Rectal smooth muscle tissue (tissue), 1 donor: ENCODE measurements at regions not wholly inside any gene's neighbourhood (a gene's known extent, or its start where the extent isn't known, plus 50 kb on each side); places are given as distances from the start of the nearest gene placed in this dataset.

ENCODE experiments used
- H3K27ac ChIP-seq: one replicate; pipeline ENCODE4 v1.7.0; 2013; ENCODE audit warnings: low read depth, low read length, inconsistent platforms
- H3K27me3 ChIP-seq: one replicate; pipeline ENCODE4 v1.7.0; 2013; ENCODE audit warnings: low read length; ENCODE audit not compliant: control insufficient read depth, insufficient read depth
- H3K36me3 ChIP-seq: one replicate; pipeline ENCODE4 v1.7.0; 2013; ENCODE audit warnings: low read length; ENCODE audit not compliant: control insufficient read depth, insufficient read depth
- H3K4me1 ChIP-seq: one replicate; pipeline ENCODE4 v1.7.0; 2013; ENCODE audit warnings: low read length; ENCODE audit not compliant: control insufficient read depth, insufficient read depth
- H3K4me3 ChIP-seq: one replicate; pipeline ENCODE4 v1.7.0; 2013; ENCODE audit warnings: low read length
- H3K9ac ChIP-seq: one replicate; pipeline ENCODE4 v1.7.0; 2013; ENCODE audit warnings: low read length

DNA sequence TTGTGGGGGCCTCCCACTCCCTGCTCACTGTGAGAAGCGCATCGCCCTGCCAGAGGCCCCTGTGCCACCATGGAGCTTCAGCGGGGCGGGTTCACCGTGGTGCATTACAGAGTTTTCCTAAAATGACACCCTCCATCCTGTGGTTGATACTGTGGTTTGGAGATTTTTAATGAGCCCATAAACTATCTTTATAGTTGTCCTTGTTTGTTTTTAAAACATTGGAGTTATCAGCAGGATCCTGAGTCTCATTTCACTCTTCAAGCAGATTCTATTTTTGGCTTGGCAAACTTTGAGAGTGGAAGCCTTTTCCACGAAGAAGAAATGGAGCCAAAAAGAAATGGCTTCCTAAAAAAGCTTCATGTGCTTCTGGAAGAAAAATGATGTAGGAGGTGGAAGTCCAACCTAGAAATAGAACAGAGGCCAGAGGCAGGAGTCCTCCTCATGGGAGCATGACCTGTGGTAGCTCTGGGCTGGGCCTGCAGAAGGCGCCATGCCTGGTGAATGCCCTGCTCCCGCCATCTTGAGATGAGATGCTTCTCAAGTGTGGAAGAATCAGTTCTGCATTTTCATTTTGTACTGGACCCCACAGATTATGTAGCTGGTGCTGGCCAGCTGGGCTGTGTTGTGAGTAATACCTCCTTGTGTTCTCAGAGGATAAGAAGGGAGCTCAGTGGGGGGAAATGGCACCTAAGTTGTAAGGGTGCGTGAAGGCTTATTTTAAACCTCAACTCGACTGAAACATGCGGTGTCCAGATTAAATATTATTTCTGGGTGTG lies 79.0 kb upstream of the RAI14 start:
- no peak overlapping the region for H3K27ac ChIP-seq
- H3K9ac ChIP-seq, result no peak overlapping the region
- no peaks in the 10 kb centered on the region for H3K4me1 ChIP-seq
- H3K4me3 ChIP-seq, result no peak overlapping the region
- H3K36me3 ChIP-seq, result no peaks in the 10 kb centered on the region
- no peaks in the 10 kb centered on the region for H3K27me3 ChIP-seq

DNA sequence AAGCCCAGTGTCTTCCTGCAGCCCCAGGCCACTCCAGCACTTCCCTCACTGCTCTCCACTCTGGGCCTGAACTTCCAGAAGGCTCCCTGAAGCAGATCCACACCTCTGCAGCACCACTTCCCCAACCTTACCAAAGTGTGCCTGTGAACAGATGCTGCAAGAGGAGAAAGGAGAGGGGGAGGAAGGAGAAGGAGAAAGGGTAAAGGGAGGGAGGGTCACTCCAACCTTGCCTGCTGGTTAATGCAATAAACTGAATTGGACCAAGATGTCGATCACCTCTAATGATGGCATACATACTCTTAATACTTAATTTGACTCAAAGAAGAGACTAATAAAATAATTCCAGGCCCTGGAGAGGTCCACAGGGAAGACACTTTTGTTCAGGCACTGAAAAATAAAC lies 77.2 kb upstream of the RAI14 start:
- Histone ChIP-seq H3K27me3 (no peaks in the 10 kb centered on the region), H3K9ac (no peak overlapping the region), H3K36me3 (no peaks in the 10 kb centered on the region), H3K4me1 (no peaks in the 10 kb centered on the region), H3K4me3 (no peak overlapping the region), H3K27ac (no peak overlapping the region)

- Histone ChIP-seq H3K36me3 (no peaks in the 10 kb centered on the region), H3K4me1 (no peaks in the 10 kb centered on the region), H3K4me3 (no peak overlapping the region), H3K27ac (no peak overlapping the region), H3K9ac (no peak overlapping the region), H3K27me3 (no peaks in the 10 kb centered on the region)
Measured at GRCh38 chr5:34580983-34581382, 75.1 kb upstream of the RAI14 start.

GRCh38 chr5:34582371-34582770 lies 73.8 kb upstream of the RAI14 start:
- Histone ChIP-seq H3K4me1 (no peaks in the 10 kb centered on the region), H3K27ac (no peak overlapping the region), H3K9ac (no peak overlapping the region), H3K4me3 (no peak overlapping the region), H3K27me3 (no peaks in the 10 kb centered on the region), H3K36me3 (no peaks in the 10 kb centered on the region)

GRCh38 chr5:34583167-34583566 lies 73.0 kb upstream of the RAI14 start:
- Histone ChIP-seq H3K9ac (no peak overlapping the region), H3K27ac (no peak overlapping the region), H3K4me1 (no peaks in the 10 kb centered on the region), H3K36me3 (no peaks in the 10 kb centered on the region), H3K4me3 (no peak overlapping the region), H3K27me3 (no peaks in the 10 kb centered on the region)

DNA sequence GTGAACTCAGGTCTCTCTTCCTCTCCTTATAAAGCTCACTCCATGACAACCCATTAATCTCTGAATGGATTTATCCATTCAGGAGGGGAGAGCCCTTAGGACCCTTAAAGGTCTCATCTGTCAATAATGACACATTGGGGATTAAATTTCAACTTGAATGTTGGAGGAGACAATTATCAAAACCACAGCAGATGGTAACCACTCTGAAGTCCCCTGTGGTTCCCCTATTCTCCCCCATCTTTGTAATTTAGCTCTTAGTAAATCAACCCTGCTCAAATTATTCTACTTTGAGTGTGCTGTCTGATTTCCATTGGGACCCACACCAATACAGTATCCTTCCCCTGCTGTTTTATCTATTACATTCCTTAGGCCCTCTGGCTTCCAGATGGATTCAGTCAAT lies 72.0 kb upstream of the RAI14 start:
- Histone ChIP-seq H3K4me1 (no peaks in the 10 kb centered on the region), H3K9ac (no peak overlapping the region), H3K4me3 (no peak overlapping the region), H3K36me3 (no peaks in the 10 kb centered on the region), H3K27me3 (no peaks in the 10 kb centered on the region), H3K27ac (no peak overlapping the region)

- Histone ChIP-seq H3K9ac (no peak overlapping the region), H3K4me3 (no peak overlapping the region), H3K27ac (no peak overlapping the region), H3K27me3 (no peaks in the 10 kb centered on the region), H3K4me1 (no peaks in the 10 kb centered on the region), H3K36me3 (no peaks in the 10 kb centered on the region)
Measured at GRCh38 chr5:34585601-34586104, 70.5 kb upstream of the RAI14 start.

GRCh38 chr5:34586117-34586885 lies 69.8 kb upstream of the RAI14 start:
- Histone ChIP-seq H3K4me3 (no peak overlapping the region), H3K27ac (no peak overlapping the region), H3K36me3 (no peaks in the 10 kb centered on the region), H3K9ac (no peak overlapping the region), H3K27me3 (no peaks in the 10 kb centered on the region), H3K4me1 (no peaks in the 10 kb centered on the region)

DNA sequence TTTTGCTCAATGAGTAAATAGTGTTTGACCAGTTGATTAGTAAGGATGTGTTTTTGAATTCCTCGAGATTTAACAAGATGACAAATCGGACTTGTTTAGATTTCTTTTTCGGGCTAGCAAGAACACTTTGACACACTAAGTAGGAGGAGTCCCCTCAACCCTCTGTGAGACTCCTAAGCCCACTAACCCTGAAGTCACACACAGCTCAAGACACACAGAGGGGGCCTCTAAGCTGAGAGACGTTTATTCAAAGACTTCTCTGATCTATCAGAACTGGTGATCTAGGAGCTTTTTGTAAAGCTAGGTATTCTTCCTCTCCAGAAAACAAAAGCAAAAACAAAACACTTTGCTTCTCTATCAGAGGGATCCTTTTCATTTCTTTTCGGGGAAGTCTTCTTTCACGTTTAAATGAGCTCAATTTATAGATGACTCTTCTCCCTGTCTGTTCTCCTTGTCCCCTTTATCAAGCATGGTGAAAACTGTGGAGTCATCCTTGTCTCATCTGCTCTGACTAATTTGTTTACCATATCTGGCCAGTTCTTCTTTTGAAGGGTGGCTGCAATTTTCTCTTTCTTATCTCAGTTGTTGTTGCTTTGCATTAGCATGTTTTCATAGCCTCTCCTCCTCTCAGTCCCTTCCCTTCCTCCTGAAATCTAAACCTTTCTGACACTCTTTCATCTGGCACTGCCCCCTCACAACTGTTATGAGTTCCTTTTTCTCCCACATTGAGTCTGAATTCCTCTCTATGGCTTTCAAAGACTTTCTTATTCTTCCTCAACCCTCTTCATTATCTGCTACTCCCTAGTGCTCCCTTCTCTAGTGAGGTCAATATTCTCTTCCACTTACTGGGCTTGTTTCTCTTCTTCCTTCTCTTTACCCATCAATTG lies 68.5 kb upstream of the RAI14 start:
- Histone ChIP-seq H3K36me3 (no peaks in the 10 kb centered on the region), H3K9ac (no peak overlapping the region), H3K27me3 (no peaks in the 10 kb centered on the region), H3K4me1 (no peaks in the 10 kb centered on the region), H3K27ac (no peak overlapping the region), H3K4me3 (no peak overlapping the region)

DNA sequence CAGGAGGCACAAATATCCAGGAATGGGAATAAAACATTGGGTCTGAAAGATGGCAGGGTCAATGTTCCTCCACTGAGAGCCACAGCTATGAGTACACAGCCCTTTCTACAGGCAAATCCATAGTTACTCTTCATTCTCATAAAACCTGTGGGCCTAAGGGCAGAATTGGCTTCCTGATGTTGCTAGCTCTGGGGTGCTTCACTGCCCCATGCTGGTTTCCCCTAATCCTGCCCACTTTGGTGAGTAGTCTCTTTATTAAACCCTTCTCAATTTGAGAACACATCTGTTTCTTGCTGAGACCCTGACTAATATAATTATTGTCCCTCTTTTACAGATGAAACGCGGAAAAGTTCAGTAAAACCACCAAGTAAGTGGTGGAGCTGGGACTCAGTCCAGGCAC lies 66.3 kb upstream of the RAI14 start:
- H3K27me3 ChIP-seq, result no peaks in the 10 kb centered on the region
- H3K36me3 ChIP-seq, result no peaks in the 10 kb centered on the region
- no peak overlapping the region for H3K27ac ChIP-seq
- no peak overlapping the region for H3K4me3 ChIP-seq
- H3K9ac ChIP-seq, result no peak overlapping the region
- no peaks in the 10 kb centered on the region for H3K4me1 ChIP-seq

- no peaks in the 10 kb centered on the region for H3K36me3 ChIP-seq
Measured at GRCh38 chr5:34591723-34592122, 64.4 kb upstream of the RAI14 start.

More at GRCh38 chr5:34591723-34592122, 64.4 kb upstream of the RAI14 start:
- Histone ChIP-seq H3K9ac (no peak overlapping the region), H3K4me1 (no peaks in the 10 kb centered on the region), H3K4me3 (no peak overlapping the region), H3K27ac (no peak overlapping the region), H3K27me3 (no peaks in the 10 kb centered on the region)
